AG09309 (cell line): ENCODE measurements at regions not wholly inside any gene's neighbourhood (a gene's known extent, or its start where the extent isn't known, plus 50 kb on each side); places are given as distances from the start of the nearest gene placed in this dataset.

Experiments used
- DNase-seq: peaks from one replicate; pipeline ENCODE4 v3.0.0-alpha.2; 2010; ENCODE audit warnings: low read depth
- H3K4me3 ChIP-seq: 2 replicates; pipeline ENCODE4 v1.5.1; 2011; ENCODE audit warnings: mild to moderate bottlenecking, low read depth, low read length, moderate library complexity; ENCODE audit not compliant: control insufficient read depth
- CTCF ChIP-seq: IDR thresholded peaks from 2 replicates; pipeline ENCODE4 v1.5.1; 2011; ENCODE audit warnings: mild to moderate bottlenecking, low read depth, low read length, inconsistent platforms; ENCODE audit not compliant: insufficient read depth, control insufficient read depth; ENCODE audit errors: missing control alignments

- TF ChIP-seq CTCF, result no peak
- peak overlapping the region; percentile 4; the same call in 1 of the 2 replicates for H3K4me3 ChIP-seq
- no peak for DNase-seq
Measured at GRCh38 chr5:82389347-82389746, 111.2 kb upstream of the RPS23 start.

GRCh38 chr5:82388181-82388580 is 110.0 kb upstream of the RPS23 start:
- TF ChIP-seq CTCF, result no peak
- no peak overlapping the region for H3K4me3 ChIP-seq
- DNase-seq, result peak; percentile 68

DNA sequence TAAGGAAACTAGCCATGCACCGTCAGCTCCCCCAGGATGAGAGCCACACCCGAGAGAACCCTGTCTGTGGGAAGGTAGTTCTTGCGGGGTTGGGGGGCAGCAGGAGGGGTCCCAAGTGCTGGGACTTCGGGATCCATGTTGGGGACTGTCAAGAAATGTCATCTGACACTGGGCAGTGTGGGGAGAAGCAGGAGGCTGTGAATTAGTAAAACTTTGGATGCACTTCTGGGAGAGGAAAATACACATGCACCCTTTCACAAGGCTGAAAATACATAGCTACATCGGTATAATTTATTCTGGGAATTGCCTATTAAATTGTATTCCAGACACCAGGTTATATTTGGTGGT is 109.6 kb upstream of the RPS23 start:
- DNase-seq, result no peak
- H3K4me3 ChIP-seq, result no peak overlapping the region
- TF ChIP-seq CTCF, result no peak

- H3K4me3 ChIP-seq, result no peak overlapping the region
- peak; percentile 68 for DNase-seq
- no peak for TF ChIP-seq CTCF
Measured at GRCh38 chr5:82387001-82387818, 109.1 kb upstream of the RPS23 start.

DNA sequence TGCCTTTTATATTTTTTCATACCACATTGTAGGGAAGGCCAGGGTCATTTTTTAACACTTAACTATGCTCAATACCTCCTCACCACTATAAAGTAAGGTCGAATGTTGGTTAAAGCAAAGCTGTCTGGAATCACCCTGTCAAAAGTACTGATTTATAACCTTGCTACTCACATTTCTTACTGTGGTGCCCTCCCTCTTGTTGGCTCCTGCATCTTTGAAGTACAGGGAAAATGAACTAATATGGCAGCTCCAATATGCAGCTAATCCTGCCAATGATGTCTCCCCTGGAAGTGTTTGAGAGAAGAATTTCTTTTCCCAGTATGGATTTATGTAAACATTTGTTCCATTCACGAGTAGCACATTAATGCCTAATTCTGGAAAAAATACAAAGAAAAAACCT is 108.4 kb upstream of the RPS23 start:
- DNase-seq, result no peak
- no peak for TF ChIP-seq CTCF
- H3K4me3 ChIP-seq, result no peak overlapping the region

GRCh38 chr5:82384034-82384750 is 106.0 kb upstream of the RPS23 start:
- no peak for TF ChIP-seq CTCF
- DNase-seq, result no peak
- H3K4me3 ChIP-seq, result no peak overlapping the region

DNA sequence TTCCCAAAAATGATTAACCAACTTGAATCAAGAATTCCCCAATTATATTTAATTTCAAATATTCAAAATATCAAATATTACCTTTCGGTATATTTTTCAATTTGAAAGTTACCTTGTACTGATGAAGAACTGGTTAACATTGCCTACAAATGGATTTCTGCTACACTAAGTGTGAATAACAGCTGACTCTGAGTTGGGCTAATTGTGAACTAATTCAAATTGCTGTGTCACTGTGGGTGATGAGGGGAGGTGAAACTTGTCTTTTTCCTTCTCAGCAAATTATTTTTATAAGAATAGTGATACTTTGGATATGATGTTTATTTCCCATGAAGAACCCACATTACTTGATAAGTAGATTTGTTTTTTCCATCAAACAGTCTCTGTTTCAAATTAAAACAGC is 103.4 kb upstream of the RPS23 start:
- no peak for TF ChIP-seq CTCF
- H3K4me3 ChIP-seq, result no peak overlapping the region
- no peak for DNase-seq
